H9 (cell line): ENCODE measurements at regions not wholly inside any gene's neighbourhood (a gene's known extent, or its start where the extent isn't known, plus 50 kb on each side); places are given as distances from the start of the nearest gene placed in this dataset.

Experiments
- DNase-seq: peaks from one replicate; pipeline ENCODE4 v3.0.0-alpha.2; 2017
- H2AFZ ChIP-seq: one replicate; pipeline ENCODE4 v1.6.1; 2013; ENCODE audit warnings: mild to moderate bottlenecking, low read length, control low read depth, moderate library complexity
- H2AK5ac ChIP-seq: 2 replicates; pipeline ENCODE4 v1.6.1; 2013; ENCODE audit warnings: low read length, control low read depth, mixed read lengths; ENCODE audit not compliant: insufficient read length
- H2BK120ac ChIP-seq: one replicate; pipeline ENCODE4 v1.6.1; 2013; ENCODE audit warnings: low read depth, mild to moderate bottlenecking, low read length, control low read depth, inconsistent platforms; ENCODE audit not compliant: poor library complexity, severe bottlenecking
- H2BK12ac ChIP-seq: 2 replicates; pipeline ENCODE4 v1.6.1; 2013; ENCODE audit warnings: low read length, control low read depth, mixed read lengths, low read depth; ENCODE audit not compliant: insufficient read length
- H2BK15ac ChIP-seq: 2 replicates; pipeline ENCODE4 v1.6.1; 2013; ENCODE audit warnings: low read depth, low read length, control low read depth
- H2BK20ac ChIP-seq: one replicate; pipeline ENCODE4 v1.6.1; 2013; ENCODE audit warnings: low read depth, mild to moderate bottlenecking, low read length, control low read depth, inconsistent platforms; ENCODE audit not compliant: poor library complexity, severe bottlenecking
- H2BK5ac ChIP-seq: 2 replicates; pipeline ENCODE4 v1.6.1; 2013; ENCODE audit warnings: low read length, control low read depth, mixed read lengths; ENCODE audit not compliant: insufficient read length
- H3K14ac ChIP-seq: 2 replicates; pipeline ENCODE4 v1.6.1; 2013; ENCODE audit warnings: low read length, control low read depth; ENCODE audit not compliant: insufficient read depth
- H3K18ac ChIP-seq: 2 replicates; pipeline ENCODE4 v1.6.1; 2013; ENCODE audit warnings: low read depth, mild to moderate bottlenecking, mixed read lengths, low read length, control low read depth; ENCODE audit not compliant: insufficient read length
- H3K23ac ChIP-seq: 2 replicates; pipeline ENCODE4 v1.6.1; 2013; ENCODE audit warnings: low read length, control low read depth, mixed read lengths, low read depth; ENCODE audit not compliant: insufficient read length
- H3K23me2 ChIP-seq: 2 replicates; pipeline ENCODE4 v1.6.1; 2013; ENCODE audit warnings: low read depth, mild to moderate bottlenecking, mixed read lengths, low read length, control low read depth; ENCODE audit not compliant: insufficient read length, poor library complexity, severe bottlenecking
- H3K27ac ChIP-seq: 2 replicates; pipeline ENCODE4 v1.5.1; 2013; ENCODE audit warnings: low read length, control low read depth, mixed read lengths, low read depth; ENCODE audit not compliant: insufficient read length
- H3K27me3 ChIP-seq: 2 replicates; pipeline ENCODE4 v1.6.1; 2013; ENCODE audit warnings: low read length, control low read depth, inconsistent platforms; ENCODE audit not compliant: insufficient read depth
- H3K4ac ChIP-seq: 2 replicates; pipeline ENCODE4 v1.6.1; 2013; ENCODE audit warnings: low read depth, mild to moderate bottlenecking, control low read depth, inconsistent platforms, low read length, moderate library complexity
- H3K4me1 ChIP-seq: 2 replicates; pipeline ENCODE4 v1.6.1; 2013; ENCODE audit warnings: low read length, control low read depth, inconsistent platforms; ENCODE audit not compliant: insufficient read depth
- H3K4me2 ChIP-seq: 2 replicates; pipeline ENCODE4 v1.6.1; 2013; ENCODE audit warnings: low read length, control low read depth, mixed read lengths; ENCODE audit not compliant: insufficient read length, insufficient read depth
- H3K56ac ChIP-seq: 2 replicates; pipeline ENCODE4 v1.6.1; 2013; ENCODE audit warnings: low read depth, mild to moderate bottlenecking, mixed read lengths, low read length, control low read depth; ENCODE audit not compliant: insufficient read length
- H3K79me1 ChIP-seq: 2 replicates; pipeline ENCODE4 v1.6.1; 2013; ENCODE audit warnings: low read depth, mild to moderate bottlenecking, moderate library complexity, low read length, control low read depth, inconsistent platforms; ENCODE audit not compliant: insufficient read depth, poor library complexity, severe bottlenecking
- H3K79me2 ChIP-seq: 2 replicates; pipeline ENCODE4 v1.6.1; 2013; ENCODE audit warnings: low read length, control low read depth, inconsistent platforms; ENCODE audit not compliant: insufficient read depth
- H3K9ac ChIP-seq: 2 replicates; pipeline ENCODE4 v1.6.1; 2013; ENCODE audit warnings: low read length, control low read depth, mixed read lengths; ENCODE audit not compliant: insufficient read length; ENCODE audit errors: extremely low read depth
- H3K9me3 ChIP-seq: one replicate; pipeline ENCODE4 v1.6.1; 2013; ENCODE audit warnings: low read depth, low read length, inconsistent platforms; ENCODE audit not compliant: control insufficient read depth
- H3T11ph ChIP-seq: one replicate; pipeline ENCODE4 v1.6.1; 2013; ENCODE audit warnings: mild to moderate bottlenecking, low read length, control low read depth, inconsistent platforms
- H4K20me1 ChIP-seq: one replicate; pipeline ENCODE4 v1.6.1; 2013; ENCODE audit not compliant: control insufficient read depth, insufficient read length, insufficient read depth
- H4K5ac ChIP-seq: 2 replicates; pipeline ENCODE4 v1.6.1; 2013; ENCODE audit warnings: low read depth, mild to moderate bottlenecking, mixed read lengths, low read length, control low read depth; ENCODE audit not compliant: insufficient read length
- H4K8ac ChIP-seq: replicated peaks from 2 replicates; pipeline ENCODE4 v1.6.1; 2013; ENCODE audit warnings: low read length, control low read depth, mixed read lengths, low read depth; ENCODE audit not compliant: insufficient read length
- H4K91ac ChIP-seq: 2 replicates; pipeline ENCODE4 v1.6.1; 2013; ENCODE audit warnings: low read depth, mild to moderate bottlenecking, moderate library complexity, mixed read lengths, low read length, control low read depth; ENCODE audit not compliant: insufficient read length
- H3K27ac Mint-ChIP-seq, 3 experiments: 2 replicates in 2 of 3; 3 replicates in 1 of 3; pipeline ENCODE4 v1.8.0; 2020 to 2021; ENCODE audit warnings: mixed read lengths in 3 of 3, mild to moderate bottlenecking in 1 of 3, moderate library complexity in 1 of 3
- H3K27me3 Mint-ChIP-seq: 2 replicates; pipeline ENCODE4 v1.8.0; 2021; ENCODE audit warnings: low read depth, mild to moderate bottlenecking, moderate library complexity, mixed read lengths
- H3K36me3 Mint-ChIP-seq, 3 experiments: 2 replicates in 2 of 3; 3 replicates in 1 of 3; pipeline ENCODE4 v1.8.0; 2020 to 2021; ENCODE audit warnings: low read depth in 3 of 3, mixed read lengths in 3 of 3; ENCODE audit not compliant: insufficient read depth in 1 of 3
- H3K4me1 Mint-ChIP-seq, 2 experiments: 2 replicates each; pipeline ENCODE4 v1.8.0; 2020; ENCODE audit warnings: mixed read lengths in 2 of 2
- H3K4me3 Mint-ChIP-seq, 2 experiments: 2 replicates in 1 of 2; 3 replicates in 1 of 2; pipeline ENCODE4 v1.8.0; 2020 to 2021; ENCODE audit warnings: mild to moderate bottlenecking in 2 of 2, mixed read lengths in 2 of 2, moderate library complexity in 1 of 2
- H3K9me3 Mint-ChIP-seq, 2 experiments: 2 replicates in 1 of 2; 3 replicates in 1 of 2; pipeline ENCODE4 v1.8.0; 2020; ENCODE audit warnings: mild to moderate bottlenecking in 2 of 2, mixed read lengths in 2 of 2, moderate library complexity in 1 of 2
- CTCF ChIP-seq: fragments of 200-600 bp; sonication (generic); conservative IDR thresholded peaks from 3 replicates; pipeline ENCODE4 v1.8.0; 2021; ENCODE audit warnings: antibody characterized with exemption, mild to moderate bottlenecking
- WGBS: extraction: QIAGEN DNeasy Blood & Tissue Kit; methylation state at CpG from one replicate; pipeline ENCODE4 v1.1.7; 2013; ENCODE audit warnings: missing lambda C conversion rate, low lambda C conversion rate, mixed read lengths; ENCODE audit not compliant: insufficient read length; ENCODE audit errors: extremely low coverage; 5-methylcytosine and 5-hydroxymethylcytosine counted together

GRCh38 chr18:34311468-34311867, 86.8 kb upstream of the NOL4 start:
- no peaks in the 10 kb centered on the region for H3K4me1 Mint-ChIP-seq
- no CpG with 5 or more reads among the region's 1 CpG for WGBS

More at GRCh38 chr18:34311468-34311867, 86.8 kb upstream of the NOL4 start:
- TF ChIP-seq CTCF: no peak
- Histone ChIP-seq H3K9ac (no peak overlapping the region), H4K8ac (no peak overlapping the region), H2BK5ac (no peak overlapping the region), H3K79me1 (no peaks in the 10 kb centered on the region), H3K27ac (no peak overlapping the region), H3K23ac (no peak overlapping the region), H3K4ac (no peak overlapping the region), H4K5ac (no peak overlapping the region), H2BK15ac (no peak overlapping the region), H3K23me2 (no peaks in the 10 kb centered on the region), H4K91ac (no peak overlapping the region), H3K79me2 (no peaks in the 10 kb centered on the region), H3T11ph (no peak overlapping the region), H2BK12ac (no peak overlapping the region), H3K27me3 (no peaks in the 10 kb centered on the region), H2BK20ac (no peak overlapping the region), H4K20me1 (no peaks in the 10 kb centered on the region), H2AK5ac (no peak overlapping the region), H3K4me2 (no peak overlapping the region), H3K56ac (no peak overlapping the region), H3K18ac (no peak overlapping the region), H2AFZ (no peak overlapping the region), H3K4me1 (no peaks in the 10 kb centered on the region), H2BK120ac (no peak overlapping the region), H3K14ac (no peak overlapping the region), H3K9me3 (no peaks in the 10 kb centered on the region)
- no peak for DNase-seq
- Mint-ChIP-seq H3K27ac (no peak overlapping the region), H3K27me3 (no peaks in the 10 kb centered on the region), H3K4me3 (no peak overlapping the region), H3K36me3 (no peaks in the 10 kb centered on the region; a peak in 1 of 7 replicates), H3K9me3 (no peaks in the 10 kb centered on the region)
